H9 (cell line): ENCODE measurements at regions not wholly inside any gene's neighbourhood (a gene's known extent, or its start where the extent isn't known, plus 50 kb on each side); places are given as distances from the start of the nearest gene placed in this dataset.

ENCODE experiments used
- DNase-seq: peaks from one replicate; pipeline ENCODE4 v3.0.0-alpha.2; 2017
- H2AFZ ChIP-seq: one replicate; pipeline ENCODE4 v1.6.1; 2013; ENCODE audit warnings: mild to moderate bottlenecking, low read length, control low read depth, moderate library complexity
- H2AK5ac ChIP-seq: 2 replicates; pipeline ENCODE4 v1.6.1; 2013; ENCODE audit warnings: low read length, control low read depth, mixed read lengths; ENCODE audit not compliant: insufficient read length
- H2BK120ac ChIP-seq: one replicate; pipeline ENCODE4 v1.6.1; 2013; ENCODE audit warnings: low read depth, mild to moderate bottlenecking, low read length, control low read depth, inconsistent platforms; ENCODE audit not compliant: poor library complexity, severe bottlenecking
- H2BK12ac ChIP-seq: 2 replicates; pipeline ENCODE4 v1.6.1; 2013; ENCODE audit warnings: low read length, control low read depth, mixed read lengths, low read depth; ENCODE audit not compliant: insufficient read length
- H2BK15ac ChIP-seq: 2 replicates; pipeline ENCODE4 v1.6.1; 2013; ENCODE audit warnings: low read depth, low read length, control low read depth
- H2BK20ac ChIP-seq: one replicate; pipeline ENCODE4 v1.6.1; 2013; ENCODE audit warnings: low read depth, mild to moderate bottlenecking, low read length, control low read depth, inconsistent platforms; ENCODE audit not compliant: poor library complexity, severe bottlenecking
- H2BK5ac ChIP-seq: 2 replicates; pipeline ENCODE4 v1.6.1; 2013; ENCODE audit warnings: low read length, control low read depth, mixed read lengths; ENCODE audit not compliant: insufficient read length
- H3K14ac ChIP-seq: 2 replicates; pipeline ENCODE4 v1.6.1; 2013; ENCODE audit warnings: low read length, control low read depth; ENCODE audit not compliant: insufficient read depth
- H3K18ac ChIP-seq: 2 replicates; pipeline ENCODE4 v1.6.1; 2013; ENCODE audit warnings: low read depth, mild to moderate bottlenecking, mixed read lengths, low read length, control low read depth; ENCODE audit not compliant: insufficient read length
- H3K23ac ChIP-seq: 2 replicates; pipeline ENCODE4 v1.6.1; 2013; ENCODE audit warnings: low read length, control low read depth, mixed read lengths, low read depth; ENCODE audit not compliant: insufficient read length
- H3K23me2 ChIP-seq: 2 replicates; pipeline ENCODE4 v1.6.1; 2013; ENCODE audit warnings: low read depth, mild to moderate bottlenecking, mixed read lengths, low read length, control low read depth; ENCODE audit not compliant: insufficient read length, poor library complexity, severe bottlenecking
- H3K27ac ChIP-seq: 2 replicates; pipeline ENCODE4 v1.5.1; 2013; ENCODE audit warnings: low read length, control low read depth, mixed read lengths, low read depth; ENCODE audit not compliant: insufficient read length
- H3K27me3 ChIP-seq: 2 replicates; pipeline ENCODE4 v1.6.1; 2013; ENCODE audit warnings: low read length, control low read depth, inconsistent platforms; ENCODE audit not compliant: insufficient read depth
- H3K4ac ChIP-seq: 2 replicates; pipeline ENCODE4 v1.6.1; 2013; ENCODE audit warnings: low read depth, mild to moderate bottlenecking, control low read depth, inconsistent platforms, low read length, moderate library complexity
- H3K4me1 ChIP-seq: 2 replicates; pipeline ENCODE4 v1.6.1; 2013; ENCODE audit warnings: low read length, control low read depth, inconsistent platforms; ENCODE audit not compliant: insufficient read depth
- H3K4me2 ChIP-seq: 2 replicates; pipeline ENCODE4 v1.6.1; 2013; ENCODE audit warnings: low read length, control low read depth, mixed read lengths; ENCODE audit not compliant: insufficient read length, insufficient read depth
- H3K56ac ChIP-seq: 2 replicates; pipeline ENCODE4 v1.6.1; 2013; ENCODE audit warnings: low read depth, mild to moderate bottlenecking, mixed read lengths, low read length, control low read depth; ENCODE audit not compliant: insufficient read length
- H3K79me1 ChIP-seq: 2 replicates; pipeline ENCODE4 v1.6.1; 2013; ENCODE audit warnings: low read depth, mild to moderate bottlenecking, moderate library complexity, low read length, control low read depth, inconsistent platforms; ENCODE audit not compliant: insufficient read depth, poor library complexity, severe bottlenecking
- H3K79me2 ChIP-seq: 2 replicates; pipeline ENCODE4 v1.6.1; 2013; ENCODE audit warnings: low read length, control low read depth, inconsistent platforms; ENCODE audit not compliant: insufficient read depth
- H3K9ac ChIP-seq: 2 replicates; pipeline ENCODE4 v1.6.1; 2013; ENCODE audit warnings: low read length, control low read depth, mixed read lengths; ENCODE audit not compliant: insufficient read length; ENCODE audit errors: extremely low read depth
- H3K9me3 ChIP-seq: one replicate; pipeline ENCODE4 v1.6.1; 2013; ENCODE audit warnings: low read depth, low read length, inconsistent platforms; ENCODE audit not compliant: control insufficient read depth
- H3T11ph ChIP-seq: one replicate; pipeline ENCODE4 v1.6.1; 2013; ENCODE audit warnings: mild to moderate bottlenecking, low read length, control low read depth, inconsistent platforms
- H4K20me1 ChIP-seq: one replicate; pipeline ENCODE4 v1.6.1; 2013; ENCODE audit not compliant: control insufficient read depth, insufficient read length, insufficient read depth
- H4K5ac ChIP-seq: 2 replicates; pipeline ENCODE4 v1.6.1; 2013; ENCODE audit warnings: low read depth, mild to moderate bottlenecking, mixed read lengths, low read length, control low read depth; ENCODE audit not compliant: insufficient read length
- H4K8ac ChIP-seq: replicated peaks from 2 replicates; pipeline ENCODE4 v1.6.1; 2013; ENCODE audit warnings: low read length, control low read depth, mixed read lengths, low read depth; ENCODE audit not compliant: insufficient read length
- H4K91ac ChIP-seq: 2 replicates; pipeline ENCODE4 v1.6.1; 2013; ENCODE audit warnings: low read depth, mild to moderate bottlenecking, moderate library complexity, mixed read lengths, low read length, control low read depth; ENCODE audit not compliant: insufficient read length
- H3K27ac Mint-ChIP-seq, 3 experiments: 2 replicates in 2 of 3; 3 replicates in 1 of 3; pipeline ENCODE4 v1.8.0; 2020 to 2021; ENCODE audit warnings: mixed read lengths in 3 of 3, mild to moderate bottlenecking in 1 of 3, moderate library complexity in 1 of 3
- H3K27me3 Mint-ChIP-seq: 2 replicates; pipeline ENCODE4 v1.8.0; 2021; ENCODE audit warnings: low read depth, mild to moderate bottlenecking, moderate library complexity, mixed read lengths
- H3K36me3 Mint-ChIP-seq, 3 experiments: 2 replicates in 2 of 3; 3 replicates in 1 of 3; pipeline ENCODE4 v1.8.0; 2020 to 2021; ENCODE audit warnings: low read depth in 3 of 3, mixed read lengths in 3 of 3; ENCODE audit not compliant: insufficient read depth in 1 of 3
- H3K4me1 Mint-ChIP-seq, 2 experiments: 2 replicates each; pipeline ENCODE4 v1.8.0; 2020; ENCODE audit warnings: mixed read lengths in 2 of 2
- H3K4me3 Mint-ChIP-seq, 2 experiments: 2 replicates in 1 of 2; 3 replicates in 1 of 2; pipeline ENCODE4 v1.8.0; 2020 to 2021; ENCODE audit warnings: mild to moderate bottlenecking in 2 of 2, mixed read lengths in 2 of 2, moderate library complexity in 1 of 2
- H3K9me3 Mint-ChIP-seq, 2 experiments: 2 replicates in 1 of 2; 3 replicates in 1 of 2; pipeline ENCODE4 v1.8.0; 2020; ENCODE audit warnings: mild to moderate bottlenecking in 2 of 2, mixed read lengths in 2 of 2, moderate library complexity in 1 of 2
- WGBS: extraction: QIAGEN DNeasy Blood & Tissue Kit; methylation state at CpG from one replicate; pipeline ENCODE4 v1.1.7; 2013; ENCODE audit warnings: missing lambda C conversion rate, low lambda C conversion rate, mixed read lengths; ENCODE audit not compliant: insufficient read length; ENCODE audit errors: extremely low coverage; 5-methylcytosine and 5-hydroxymethylcytosine counted together
- TF ChIP-seq, protein P1 (sequence below): fragments of 200-600 bp; sonication (generic); conservative IDR thresholded peaks from 3 replicates; pipeline ENCODE4 v1.8.0; 2021; ENCODE audit warnings: antibody characterized with exemption, mild to moderate bottlenecking

DNA sequence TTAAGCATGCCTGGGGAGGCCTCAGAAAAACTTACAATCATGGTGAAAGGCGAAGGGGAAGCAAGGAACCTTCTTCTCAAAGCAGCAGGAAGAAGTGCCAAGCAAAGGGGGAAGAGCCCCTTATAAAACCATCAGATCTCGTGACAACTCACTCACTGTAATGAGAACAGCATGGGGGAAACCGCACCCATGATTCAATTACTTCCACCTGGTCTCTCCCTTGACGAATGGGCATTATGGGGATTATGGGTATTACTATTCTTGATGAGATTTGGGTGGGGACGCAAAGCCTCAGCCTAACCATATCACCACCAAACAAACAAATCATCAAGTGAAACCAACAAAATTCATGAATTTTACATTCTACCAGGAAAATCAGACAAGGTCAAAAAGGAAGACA is 76.7 kb upstream of the TAB3 start:
- no CpG with 5 or more reads among the region's 5 CpGs for WGBS

More for the DNA sequence above, 76.7 kb upstream of the TAB3 start:
- Histone ChIP-seq H2BK15ac (no peak overlapping the region), H3K4me1 (no peaks in the 10 kb centered on the region), H4K8ac (no peak overlapping the region), H3K79me2 (no peaks in the 10 kb centered on the region), H3K4ac (no peak overlapping the region), H2AK5ac (no peak overlapping the region), H3K9ac (no peak overlapping the region), H3K56ac (no peak overlapping the region), H3K4me2 (no peak overlapping the region), H3K23ac (no peak overlapping the region), H3K27me3 (no peaks in the 10 kb centered on the region), H2AFZ (no peak overlapping the region), H4K5ac (no peak overlapping the region), H4K20me1 (no peaks in the 10 kb centered on the region), H2BK120ac (no peak overlapping the region), H3K9me3 (no peaks in the 10 kb centered on the region), H3K18ac (no peak overlapping the region), H3K23me2 (no peaks in the 10 kb centered on the region), H2BK20ac (no peak overlapping the region), H3K14ac (no peak overlapping the region), H2BK12ac (no peak overlapping the region), H3T11ph (no peak overlapping the region), H2BK5ac (no peak overlapping the region), H3K79me1 (no peaks in the 10 kb centered on the region), H3K27ac (no peak overlapping the region), H4K91ac (no peak overlapping the region)
- H3K4me1 Mint-ChIP-seq = no peaks in the 10 kb centered on the region
- H3K27me3 Mint-ChIP-seq = no peaks in the 10 kb centered on the region
- DNase-seq = no peak
- no peak overlapping the region for H3K27ac Mint-ChIP-seq
- no peaks in the 10 kb centered on the region for H3K36me3 Mint-ChIP-seq
- no peak overlapping the region for H3K4me3 Mint-ChIP-seq
- TF ChIP-seq, protein P1, sequence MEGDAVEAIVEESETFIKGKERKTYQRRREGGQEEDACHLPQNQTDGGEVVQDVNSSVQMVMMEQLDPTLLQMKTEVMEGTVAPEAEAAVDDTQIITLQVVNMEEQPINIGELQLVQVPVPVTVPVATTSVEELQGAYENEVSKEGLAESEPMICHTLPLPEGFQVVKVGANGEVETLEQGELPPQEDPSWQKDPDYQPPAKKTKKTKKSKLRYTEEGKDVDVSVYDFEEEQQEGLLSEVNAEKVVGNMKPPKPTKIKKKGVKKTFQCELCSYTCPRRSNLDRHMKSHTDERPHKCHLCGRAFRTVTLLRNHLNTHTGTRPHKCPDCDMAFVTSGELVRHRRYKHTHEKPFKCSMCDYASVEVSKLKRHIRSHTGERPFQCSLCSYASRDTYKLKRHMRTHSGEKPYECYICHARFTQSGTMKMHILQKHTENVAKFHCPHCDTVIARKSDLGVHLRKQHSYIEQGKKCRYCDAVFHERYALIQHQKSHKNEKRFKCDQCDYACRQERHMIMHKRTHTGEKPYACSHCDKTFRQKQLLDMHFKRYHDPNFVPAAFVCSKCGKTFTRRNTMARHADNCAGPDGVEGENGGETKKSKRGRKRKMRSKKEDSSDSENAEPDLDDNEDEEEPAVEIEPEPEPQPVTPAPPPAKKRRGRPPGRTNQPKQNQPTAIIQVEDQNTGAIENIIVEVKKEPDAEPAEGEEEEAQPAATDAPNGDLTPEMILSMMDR = no peak
- peaks cover 59 to 62% of the 10 kb centered on the region in 2 experiments for H3K9me3 Mint-ChIP-seq
